ENCODE measurements at regions not wholly inside any gene's neighbourhood (a gene's known extent, or its start where the extent isn't known, plus 50 kb on each side); places are given as distances from the start of the nearest gene placed in this dataset.

GRCh38 chr6:14459315-14459714 lies 341.7 kb downstream of the CD83 start:
- Histone ChIP-seq H3K27me3 (no peaks in the 10 kb centered on the region), H3K4me3 (no peak overlapping the region), H3K4me1 (peaks cover 35 to 46% (median 39%) of the 10 kb centered on the region in 4 donors), H3K9me3 (no peaks in the 10 kb centered on the region), H3K27ac (replicated peaks in 1 of 4) (no peak overlapping the region), H3K36me3 (no peaks in the 10 kb centered on the region)
- no peak for DNase-seq (ENCODE audit: extremely low spot score)
- no peak for TF ChIP-seq POLR2AphosphoS5 (IDR thresholded peaks at IDR 0.05)
- no peak for TF ChIP-seq CTCF (IDR thresholded peaks at IDR 0.05)
- TF ChIP-seq POLR2A (IDR thresholded peaks at IDR 0.05; ENCODE audit: low read depth), result no peak
- TF ChIP-seq EP300 (IDR thresholded peaks at IDR 0.05), result no peak
- intact Hi-C loops (cut with DNase I), result no loop called here

- TF ChIP-seq CTCF (IDR thresholded peaks at IDR 0.05) (no peak), POLR2AphosphoS5 (IDR thresholded peaks at IDR 0.05) (no peak), EP300 (IDR thresholded peaks at IDR 0.05) (no peak), POLR2A (IDR thresholded peaks at IDR 0.05; ENCODE audit: low read depth) (no peak)
- peaks cover 0 to 5% (median 0%) of the 10 kb centered on the region in 4 donors for H3K9me3 ChIP-seq
- H3K4me3 ChIP-seq, result no peak overlapping the region
- intact Hi-C loops (cut with DNase I), result no loop called here
- peaks cover 22 to 34% (median 29%) of the 10 kb centered on the region in 4 donors for H3K4me1 ChIP-seq
- no peaks in the 10 kb centered on the region for H3K27me3 ChIP-seq
- H3K27ac ChIP-seq (replicated peaks in 1 of 4), result no peak overlapping the region
- no peaks in the 10 kb centered on the region for H3K36me3 ChIP-seq
- DNase-seq (ENCODE audit: extremely low spot score), result no peak
Measured at GRCh38 chr6:14460556-14460955, 343.0 kb downstream of the CD83 start.

- Histone ChIP-seq H3K4me1 (peaks cover 13 to 24% (median 17%) of the 10 kb centered on the region in 4 donors), H3K27ac (replicated peaks in 1 of 4) (no peak overlapping the region), H3K9me3 (peaks cover 0 to 5% (median 0%) of the 10 kb centered on the region in 4 donors), H3K4me3 (no peak overlapping the region), H3K27me3 (no peaks in the 10 kb centered on the region), H3K36me3 (no peaks in the 10 kb centered on the region)
- intact Hi-C loops (cut with DNase I), result no loop called here
- WGBS, result 96% methylated on average over 3 of the region's 3 CpGs
- no peak for TF ChIP-seq CTCF (IDR thresholded peaks at IDR 0.05)
- no peak for TF ChIP-seq EP300 (IDR thresholded peaks at IDR 0.05)
- no peak for TF ChIP-seq POLR2AphosphoS5 (IDR thresholded peaks at IDR 0.05)
- no peak for TF ChIP-seq POLR2A (IDR thresholded peaks at IDR 0.05; ENCODE audit: low read depth)
- no peak for DNase-seq (ENCODE audit: extremely low spot score)
Measured at GRCh38 chr6:14462135-14462534, 344.6 kb downstream of the CD83 start.

- Histone ChIP-seq H3K27ac (replicated peaks in 1 of 4) (no peak overlapping the region), H3K4me3 (no peak overlapping the region), H3K4me1 (peaks cover 11 to 26% (median 17%) of the 10 kb centered on the region in 4 donors), H3K36me3 (no peaks in the 10 kb centered on the region), H3K9me3 (peaks cover 0 to 5% (median 0%) of the 10 kb centered on the region in 4 donors), H3K27me3 (no peaks in the 10 kb centered on the region)
- TF ChIP-seq POLR2A (IDR thresholded peaks at IDR 0.05; ENCODE audit: low read depth) (no peak), CTCF (IDR thresholded peaks at IDR 0.05) (no peak), POLR2AphosphoS5 (IDR thresholded peaks at IDR 0.05) (no peak), EP300 (IDR thresholded peaks at IDR 0.05) (no peak)
- no peak for DNase-seq (ENCODE audit: extremely low spot score)
- whole genome bisulfite sequencing, result 78% methylated on average over 2 of the region's 2 CpGs
- intact Hi-C loops (cut with DNase I), result no loop called here
Measured at GRCh38 chr6:14462566-14462965, 345.0 kb downstream of the CD83 start.

- H3K36me3 ChIP-seq, result no peaks in the 10 kb centered on the region
- WGBS, result 98% methylated on average over 4 of the region's 6 CpGs
- peaks cover 6 to 26% (median 14%) of the 10 kb centered on the region in 4 donors for H3K4me1 ChIP-seq
- H3K9me3 ChIP-seq, result peaks cover 0 to 5% (median 0%) of the 10 kb centered on the region in 4 donors
- H3K27ac ChIP-seq (replicated peaks in 1 of 4), result no peak overlapping the region
- TF ChIP-seq POLR2AphosphoS5 (IDR thresholded peaks at IDR 0.05) (no peak), POLR2A (IDR thresholded peaks at IDR 0.05; ENCODE audit: low read depth) (no peak), EP300 (IDR thresholded peaks at IDR 0.05) (no peak), CTCF (IDR thresholded peaks at IDR 0.05) (no peak)
- DNase-seq (ENCODE audit: extremely low spot score), result no peak
- no peak overlapping the region for H3K4me3 ChIP-seq
- intact Hi-C loops (cut with DNase I), result no loop called here
- H3K27me3 ChIP-seq, result no peaks in the 10 kb centered on the region
Measured at GRCh38 chr6:14463110-14463509, 345.5 kb downstream of the CD83 start.
